ENCODE measurements at regions not wholly inside any gene's neighbourhood (a gene's known extent, or its start where the extent isn't known, plus 50 kb on each side); places are given as distances from the start of the nearest gene placed in this dataset.
A peak's percentile ranks its signal among the peaks of the same experiment; 100 is the strongest.
"Not testable (repeated sequence)": the region's sequence is repeated elsewhere in the genome, so short reads cannot be mapped to it uniquely, and the experiment has no call there.

- no peak for DNase-seq
Observed at GRCh38 chr17:70525961-70526360, 356.6 kb downstream of the KCNJ2 start.

GRCh38 chr17:70527364-70527888 lies 358.1 kb downstream of the KCNJ2 start:
- no peak for DNase-seq

GRCh38 chr17:70533427-70533826 lies 364.1 kb downstream of the KCNJ2 start:
- DNase-seq: no peak

GRCh38 chr17:70535986-70536385 lies 366.7 kb downstream of the KCNJ2 start:
- peak; percentile 28 for DNase-seq

DNA sequence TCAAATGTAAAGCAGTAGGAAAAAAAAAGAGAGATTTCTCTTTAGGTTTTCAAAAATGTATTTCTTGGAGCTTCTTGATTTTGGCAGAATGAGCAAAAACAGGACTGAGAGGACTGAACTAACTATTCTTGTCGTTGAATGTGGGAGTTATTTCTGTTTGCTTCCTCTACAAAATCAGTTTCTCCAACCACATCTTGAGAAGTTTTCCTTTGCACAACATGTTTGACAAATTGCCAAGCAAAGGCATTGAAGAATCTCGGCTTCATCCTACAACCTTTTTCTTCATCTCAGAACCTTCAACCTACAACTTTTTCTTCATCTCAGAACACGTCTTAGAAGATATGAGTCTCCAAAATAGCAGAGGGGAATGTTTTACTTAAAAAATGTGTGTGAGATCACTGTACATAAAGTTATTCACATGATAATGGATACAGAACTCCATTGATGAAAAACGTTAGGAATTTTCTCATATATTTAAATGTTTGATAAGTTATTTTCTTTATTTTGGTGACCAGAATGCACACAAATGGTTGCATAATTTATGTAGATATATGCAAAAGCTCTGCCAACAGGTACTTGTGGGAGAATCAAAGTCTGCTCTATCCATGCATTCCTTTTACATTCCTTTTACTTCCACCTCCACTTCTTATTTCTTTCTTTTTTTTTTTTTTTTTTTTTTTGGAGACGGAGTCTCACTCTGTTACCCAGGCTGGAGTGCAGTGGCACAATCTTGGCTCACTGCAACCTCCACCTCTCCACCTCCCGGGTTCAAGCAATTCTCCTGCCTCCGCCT lies 370.0 kb downstream of the KCNJ2 start:
- no peak for DNase-seq

DNA sequence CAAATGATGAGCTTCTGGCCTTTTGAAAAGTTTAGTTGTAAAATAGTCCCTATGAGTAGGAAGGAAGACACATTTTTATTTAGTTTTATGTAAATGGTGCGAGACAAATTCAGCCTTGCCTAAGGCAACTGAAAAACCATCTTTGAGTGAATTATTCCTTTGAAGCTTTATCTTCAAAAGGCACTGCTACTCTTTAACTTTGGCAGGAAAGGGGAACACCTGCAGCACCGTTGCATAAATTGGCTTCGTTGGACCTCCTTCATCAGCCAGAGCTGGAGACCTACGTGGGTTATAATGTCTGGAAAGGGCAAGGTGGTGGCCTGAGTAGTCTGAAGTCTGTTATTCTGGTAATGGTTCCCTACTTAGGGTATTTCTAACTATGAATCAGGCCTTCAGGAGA lies 373.5 kb downstream of the KCNJ2 start:
- no peak for DNase-seq

DNA sequence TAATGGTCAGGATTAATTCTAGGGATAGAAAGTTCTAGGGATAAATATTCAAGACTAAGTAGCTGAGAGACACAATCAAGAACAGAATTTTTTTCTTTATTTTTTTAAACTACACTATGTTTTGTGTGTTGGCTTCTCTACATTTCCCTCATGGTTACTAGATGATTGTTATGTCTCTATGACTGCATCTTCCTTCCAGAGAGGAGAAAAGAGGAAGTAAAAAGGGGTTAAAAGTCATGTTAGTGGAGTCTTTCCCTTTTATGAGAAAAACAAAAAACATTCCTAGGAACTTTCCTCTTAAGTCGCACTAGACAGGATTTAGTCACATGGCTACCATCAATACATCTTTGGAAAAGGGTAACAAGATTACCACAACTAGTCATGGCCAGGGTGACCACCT lies 375.0 kb downstream of the KCNJ2 start:
- no peak for DNase-seq

- peak; percentile 42 for DNase-seq
Observed at GRCh38 chr17:70552230-70552981, 383.1 kb downstream of the KCNJ2 start.

DNA sequence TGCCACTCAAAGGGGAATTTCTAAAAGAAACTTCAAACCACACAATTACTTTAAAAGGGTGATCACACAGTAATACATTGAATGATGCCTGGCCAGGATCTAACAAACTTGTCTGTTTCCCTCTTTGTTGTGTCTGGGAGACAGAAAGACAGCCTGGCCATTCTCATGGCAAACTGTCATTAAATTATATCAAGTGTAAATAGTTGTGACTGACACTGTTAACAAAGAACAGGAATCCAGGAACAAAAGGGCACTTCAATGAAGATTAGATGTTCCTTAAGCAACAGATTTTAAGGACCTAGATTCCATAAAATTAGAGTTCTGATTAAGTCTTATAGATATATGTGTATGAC lies 383.6 kb downstream of the KCNJ2 start:
- DNase-seq: no peak

- no peak for DNase-seq
Observed at GRCh38 chr17:70555723-70556122, 386.4 kb downstream of the KCNJ2 start.

DNA sequence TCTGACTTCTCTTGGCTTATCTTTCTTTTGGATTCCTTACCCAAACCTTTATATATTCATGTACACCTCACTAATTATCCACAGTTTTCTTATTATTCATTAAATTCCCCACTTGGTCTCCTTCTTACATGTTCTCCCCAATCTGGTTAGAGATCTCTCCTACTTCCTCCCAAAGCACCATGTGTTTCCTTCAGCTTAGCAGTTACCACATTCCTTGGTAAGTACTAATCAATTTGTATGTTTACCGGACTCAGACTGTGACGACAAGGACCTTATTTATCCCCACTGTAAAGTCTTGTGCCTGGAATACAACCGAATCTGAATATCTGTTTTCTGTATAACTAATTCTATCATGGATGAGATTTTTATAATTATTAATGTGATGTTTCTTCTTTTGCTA lies 389.5 kb downstream of the KCNJ2 start:
- DNase-seq: peak; percentile 20

GRCh38 chr17:70560471-70560870 lies 391.1 kb downstream of the KCNJ2 start:
- DNase-seq: no peak

GRCh38 chr17:70562137-70562536 lies 392.8 kb downstream of the KCNJ2 start:
- DNase-seq: no peak

GRCh38 chr17:70563281-70563820 lies 394.0 kb downstream of the KCNJ2 start:
- peak; percentile 4 for DNase-seq

DNA sequence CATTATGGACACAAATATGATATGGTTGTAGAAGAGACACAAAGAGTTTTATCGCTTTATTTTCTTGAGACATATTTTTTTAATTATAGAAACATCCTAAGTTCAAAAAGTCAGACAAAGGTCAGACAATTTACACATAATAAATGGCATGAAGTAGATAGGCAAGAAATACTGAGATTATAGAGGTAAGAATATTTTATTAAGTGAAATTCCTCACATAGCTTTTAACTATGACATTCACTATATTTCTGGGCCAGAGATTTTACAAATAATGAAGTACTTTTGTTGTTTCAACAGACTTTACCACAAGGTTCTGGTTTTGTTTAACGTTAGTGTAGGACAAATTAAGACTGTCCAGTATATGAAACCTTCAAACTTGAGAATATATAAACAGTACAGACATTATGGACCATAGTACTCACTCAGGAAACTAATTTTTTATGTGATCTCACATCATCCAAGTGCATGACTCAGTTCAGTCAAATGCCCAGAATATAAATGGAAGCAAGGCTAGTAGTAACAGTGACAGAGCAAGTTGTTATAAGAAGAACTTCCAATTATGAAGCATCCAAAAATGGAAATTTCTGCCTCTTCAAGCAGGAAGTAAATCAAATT lies 394.8 kb downstream of the KCNJ2 start:
- DNase-seq: no peak

- DNase-seq: no peak
Observed at GRCh38 chr17:70569128-70569527, 399.8 kb downstream of the KCNJ2 start.

DNA sequence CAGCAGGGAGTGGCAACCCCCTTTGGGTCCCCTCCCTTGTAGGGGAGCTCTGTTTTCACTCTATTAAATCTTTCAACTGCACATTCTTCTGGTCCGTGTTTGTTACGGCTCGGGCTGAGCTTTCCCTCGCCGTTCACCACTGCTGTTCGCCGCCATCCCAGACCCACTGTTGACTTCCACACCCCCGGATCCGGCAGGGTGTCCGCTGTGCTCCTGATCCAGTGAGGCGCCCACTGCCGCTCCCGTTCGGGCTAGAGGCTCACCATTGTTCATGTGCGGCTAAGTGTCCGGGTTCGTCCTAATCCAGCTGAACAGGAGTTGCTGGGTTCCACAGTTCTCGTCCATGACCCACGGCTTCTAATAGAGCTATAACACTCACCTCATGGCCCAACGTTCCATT lies 408.1 kb downstream of the KCNJ2 start:
- DNase-seq: no peak

GRCh38 chr17:70581459-70581858 lies 412.1 kb downstream of the KCNJ2 start:
- DNase-seq: no peak

DNA sequence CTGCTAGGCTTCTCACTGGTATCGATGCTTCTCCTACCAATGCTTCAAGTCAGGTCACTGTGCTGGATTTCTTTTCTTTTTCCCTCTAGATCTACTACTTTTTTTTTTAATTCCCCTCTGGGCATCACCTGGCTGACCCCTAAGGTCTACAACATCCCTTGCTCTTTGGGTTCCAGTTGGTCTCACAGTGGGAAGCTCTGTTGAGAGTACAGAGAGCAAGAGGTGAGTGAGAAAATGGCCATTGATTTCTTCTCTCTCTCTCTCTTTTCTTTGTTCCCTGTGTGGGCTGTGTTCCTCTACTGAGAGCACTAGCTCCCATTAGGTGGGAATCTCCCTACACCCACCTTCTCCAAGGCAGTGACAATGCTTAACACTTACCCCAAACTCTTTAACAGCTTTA lies 413.4 kb downstream of the KCNJ2 start:
- DNase-seq: no peak

GRCh38 chr17:70584255-70584654 lies 414.9 kb downstream of the KCNJ2 start:
- DNase-seq: no peak

DNA sequence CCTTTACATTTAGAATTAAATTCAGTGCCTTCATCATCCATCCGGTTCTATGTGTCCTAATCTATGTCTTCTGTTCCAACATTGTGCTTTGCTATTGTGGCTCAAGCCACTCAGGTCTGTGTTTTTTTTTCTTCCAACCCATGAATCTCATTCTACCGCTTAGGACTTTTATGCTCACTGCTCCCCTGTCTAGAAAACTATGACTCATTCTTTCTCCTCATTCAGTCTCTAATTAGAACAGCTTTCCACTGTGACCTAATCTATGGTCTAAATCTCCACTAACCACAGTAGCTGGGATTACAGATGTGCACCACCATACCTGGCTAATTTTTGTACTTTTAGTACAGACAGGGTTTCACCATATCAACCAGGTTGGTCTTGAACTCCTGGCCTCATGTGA lies 418.7 kb downstream of the KCNJ2 start:
- DNase-seq: no peak

GRCh38 chr17:70597774-70598173 lies 428.4 kb downstream of the KCNJ2 start:
- DNase-seq: no peak

DNA sequence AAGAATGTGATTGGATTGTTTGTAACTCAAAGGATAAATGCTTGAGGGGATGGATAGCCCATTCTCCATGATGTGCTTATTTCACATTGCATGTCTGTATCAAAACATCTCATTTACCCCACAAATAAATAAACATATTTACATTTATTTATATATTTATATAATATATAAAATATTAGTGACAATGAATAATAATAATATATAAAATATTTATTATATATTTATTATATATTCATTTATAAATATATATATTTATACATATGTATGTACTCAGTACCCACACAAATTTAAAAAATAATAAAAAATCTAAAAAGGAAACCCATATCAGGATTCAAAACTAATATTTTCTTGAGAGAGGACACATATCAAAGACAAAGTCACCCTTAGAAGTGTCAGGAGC lies 429.9 kb downstream of the KCNJ2 start:
- no peak for DNase-seq

DNA sequence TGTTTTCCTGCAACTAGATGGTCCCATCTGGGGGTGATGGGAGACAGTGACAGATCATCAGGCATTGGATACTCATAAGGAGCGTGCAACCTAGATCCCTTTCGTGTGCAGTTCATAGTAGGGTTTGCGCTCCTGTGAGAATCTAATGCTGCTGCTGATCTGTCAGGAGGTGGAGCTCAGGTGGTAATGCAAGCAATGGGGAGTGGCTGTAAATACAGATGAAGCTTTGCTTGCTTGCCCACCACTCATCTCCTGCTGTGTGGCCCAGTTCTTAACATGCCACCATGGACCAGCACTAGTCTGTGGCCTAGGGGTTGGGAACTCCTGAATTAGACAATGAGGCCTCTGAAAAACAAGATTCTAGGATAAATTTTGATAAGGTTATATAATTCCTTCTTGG lies 430.6 kb downstream of the KCNJ2 start:
- not testable (repeated sequence) for DNase-seq

Data from EL (cell line).